Right lobe of liver (tissue), 4 donors: ENCODE measurements at regions not wholly inside any gene's neighbourhood (a gene's known extent, or its start where the extent isn't known, plus 50 kb on each side); places are given as distances from the start of the nearest gene placed in this dataset.

Experiments
- POLR2A ChIP-seq: fragments of 450-650 bp; IDR thresholded peaks from one replicate; pipeline ENCODE4 v1.6.1; 2017; ENCODE audit warnings: antibody characterized with exemption, mild to moderate bottlenecking
- TF ChIP-seq, protein P1 (sequence below), 4 donors: fragments of 200-600 bp in 3 of 4; fragments of 450-650 bp in 1 of 4; IDR thresholded peaks; one replicate each; pipeline versions ENCODE4 v1.5.1 to v1.8.0; 2016 to 2022; ENCODE audit warnings: antibody characterized with exemption in 4 of 4, mild to moderate bottlenecking in 2 of 4
- donor health status: DM: no; HTN: no; CAD: no.
- donor health status: DM: no; HTN: no; CAD: no.
- donor health status: DM: no; HTN: yes; CAD: no.

DNA sequence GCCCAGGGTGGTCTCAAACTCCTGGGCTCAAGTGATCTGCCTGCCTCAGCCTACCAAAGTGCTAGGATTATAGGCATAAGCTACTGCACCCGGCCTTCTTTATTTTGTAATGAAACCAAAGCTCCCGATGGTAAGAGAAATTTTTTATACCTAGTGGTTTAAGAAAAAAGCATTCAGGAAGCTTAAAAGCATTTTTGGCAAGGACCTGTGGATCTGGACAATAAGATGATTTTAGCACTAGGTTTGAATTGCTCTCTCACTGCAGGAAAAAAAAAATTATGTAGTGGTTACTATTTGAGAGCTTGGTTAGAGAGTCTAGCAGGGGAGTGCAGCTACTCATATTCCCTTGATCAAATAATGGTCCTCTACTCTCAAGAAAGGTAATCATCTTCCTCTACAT is 64.9 kb upstream of the PIK3R4 start:
- TF ChIP-seq, protein P1, sequence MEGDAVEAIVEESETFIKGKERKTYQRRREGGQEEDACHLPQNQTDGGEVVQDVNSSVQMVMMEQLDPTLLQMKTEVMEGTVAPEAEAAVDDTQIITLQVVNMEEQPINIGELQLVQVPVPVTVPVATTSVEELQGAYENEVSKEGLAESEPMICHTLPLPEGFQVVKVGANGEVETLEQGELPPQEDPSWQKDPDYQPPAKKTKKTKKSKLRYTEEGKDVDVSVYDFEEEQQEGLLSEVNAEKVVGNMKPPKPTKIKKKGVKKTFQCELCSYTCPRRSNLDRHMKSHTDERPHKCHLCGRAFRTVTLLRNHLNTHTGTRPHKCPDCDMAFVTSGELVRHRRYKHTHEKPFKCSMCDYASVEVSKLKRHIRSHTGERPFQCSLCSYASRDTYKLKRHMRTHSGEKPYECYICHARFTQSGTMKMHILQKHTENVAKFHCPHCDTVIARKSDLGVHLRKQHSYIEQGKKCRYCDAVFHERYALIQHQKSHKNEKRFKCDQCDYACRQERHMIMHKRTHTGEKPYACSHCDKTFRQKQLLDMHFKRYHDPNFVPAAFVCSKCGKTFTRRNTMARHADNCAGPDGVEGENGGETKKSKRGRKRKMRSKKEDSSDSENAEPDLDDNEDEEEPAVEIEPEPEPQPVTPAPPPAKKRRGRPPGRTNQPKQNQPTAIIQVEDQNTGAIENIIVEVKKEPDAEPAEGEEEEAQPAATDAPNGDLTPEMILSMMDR (IDR thresholded peaks at IDR 0.05): no peak
- no peak for TF ChIP-seq POLR2A
